GM19452 (cell line): ENCODE measurements at regions not wholly inside any gene's neighbourhood (a gene's known extent, or its start where the extent isn't known, plus 50 kb on each side); places are given as distances from the start of the nearest gene placed in this dataset.

ENCODE experiments used
- ATAC-seq: cut with Tn5 transposase; IDR thresholded peaks from one replicate; pipeline ENCODE4 v1.9.1; 2021; ENCODE audit not compliant: unreplicated experiment

DNA sequence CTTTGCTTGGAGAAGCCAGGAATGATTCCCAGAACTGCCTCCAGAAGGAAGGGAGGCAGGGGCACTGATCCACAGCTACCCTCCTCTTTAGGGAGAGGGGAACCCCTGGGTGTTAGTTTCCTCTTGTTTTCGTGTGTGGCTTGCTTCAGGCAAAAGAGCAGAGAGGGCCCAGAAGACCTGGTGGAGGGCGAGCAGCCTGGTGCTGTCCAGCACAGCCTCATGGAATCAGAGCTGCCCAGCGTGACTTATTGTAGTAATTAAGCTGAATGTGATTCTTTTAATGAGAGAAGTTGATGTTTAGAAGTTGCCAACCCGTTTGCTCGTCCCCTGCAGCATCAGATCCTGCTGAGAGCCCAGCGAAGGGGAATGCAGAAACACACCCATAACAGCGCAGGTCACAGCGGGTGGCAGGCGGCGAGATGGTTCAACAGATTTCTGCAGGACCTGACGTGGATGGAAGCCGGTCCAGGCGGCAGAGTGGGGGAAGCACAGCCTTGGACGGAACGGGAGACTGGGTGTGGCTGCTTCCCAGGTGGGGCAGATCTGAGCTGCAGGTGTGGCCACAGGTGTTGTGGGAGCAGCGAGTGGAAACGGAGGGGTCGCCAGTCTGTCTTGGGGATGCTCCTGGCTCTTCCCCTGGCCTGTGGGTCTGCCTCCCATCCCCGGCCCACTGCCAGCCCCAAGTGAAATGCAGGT is 53.7 kb upstream of the SHH start:
- no peak for ATAC-seq

DNA sequence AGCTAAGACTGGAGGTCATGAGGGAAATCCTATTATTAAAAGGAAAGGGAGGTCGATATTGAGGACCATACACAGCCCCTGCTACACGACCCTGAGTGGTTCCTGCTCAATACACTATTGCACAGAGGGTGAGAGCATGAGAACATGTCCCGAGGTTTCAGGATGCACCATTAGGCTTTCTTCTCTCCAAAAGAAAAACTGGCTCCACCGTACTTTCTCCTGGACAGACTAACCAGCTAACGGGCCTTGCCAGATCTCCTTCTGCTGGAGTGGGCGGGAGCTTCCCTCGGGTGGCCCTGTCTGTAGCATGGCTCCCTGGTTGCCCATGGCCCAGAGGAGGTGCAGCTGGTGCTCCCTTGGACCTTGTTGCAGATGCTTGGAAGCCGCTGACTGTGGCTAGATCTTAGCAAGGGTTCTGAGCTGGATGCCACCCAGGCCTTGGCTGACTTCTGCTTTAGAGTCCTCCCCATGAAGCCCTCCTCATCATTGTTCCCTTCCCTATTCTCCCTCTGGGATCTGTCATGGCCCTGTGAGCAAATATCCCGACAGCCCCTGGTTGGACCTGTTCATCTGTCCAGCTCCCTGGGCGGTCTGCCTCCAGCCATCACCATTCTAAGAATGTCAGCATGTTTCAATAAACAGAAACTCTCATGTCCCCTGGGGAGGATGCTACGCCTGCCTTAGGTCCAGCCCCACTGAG is 52.9 kb upstream of the SHH start:
- ATAC-seq: no peak

DNA sequence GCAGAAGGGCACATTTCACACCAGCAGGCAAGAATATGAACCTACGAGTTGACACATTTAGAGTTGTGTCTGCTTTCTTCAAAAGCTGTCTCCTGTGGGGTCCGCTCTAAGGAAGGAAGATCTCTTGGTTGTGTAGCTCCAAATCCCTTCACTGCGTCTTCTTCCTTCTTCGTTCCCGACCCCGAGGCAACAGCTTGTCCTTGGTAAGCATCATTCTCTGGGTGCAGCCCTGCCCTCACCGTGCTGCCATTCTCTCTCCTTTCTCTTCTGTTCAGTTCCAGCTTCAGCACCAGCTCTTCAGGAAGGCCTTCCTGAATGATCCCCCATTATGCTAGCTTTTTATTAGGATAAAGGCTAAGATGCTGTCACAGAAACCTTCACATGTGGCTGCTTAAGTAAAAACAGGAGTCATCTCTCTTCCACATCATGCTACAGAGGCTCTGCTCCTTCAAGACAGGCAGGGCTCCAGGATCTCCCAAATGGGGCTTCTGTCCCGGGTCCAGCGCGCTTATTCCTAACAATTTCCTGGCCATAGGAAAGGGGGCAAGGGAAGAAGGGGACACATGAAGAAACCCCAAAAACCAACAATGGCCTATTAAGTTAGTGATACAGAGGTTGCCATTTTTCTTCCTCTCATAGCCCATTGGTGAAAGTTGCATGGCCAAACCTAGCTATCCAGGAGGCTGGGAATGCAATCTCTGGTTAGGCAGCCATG is 52.2 kb upstream of the SHH start:
- no peak for ATAC-seq

DNA sequence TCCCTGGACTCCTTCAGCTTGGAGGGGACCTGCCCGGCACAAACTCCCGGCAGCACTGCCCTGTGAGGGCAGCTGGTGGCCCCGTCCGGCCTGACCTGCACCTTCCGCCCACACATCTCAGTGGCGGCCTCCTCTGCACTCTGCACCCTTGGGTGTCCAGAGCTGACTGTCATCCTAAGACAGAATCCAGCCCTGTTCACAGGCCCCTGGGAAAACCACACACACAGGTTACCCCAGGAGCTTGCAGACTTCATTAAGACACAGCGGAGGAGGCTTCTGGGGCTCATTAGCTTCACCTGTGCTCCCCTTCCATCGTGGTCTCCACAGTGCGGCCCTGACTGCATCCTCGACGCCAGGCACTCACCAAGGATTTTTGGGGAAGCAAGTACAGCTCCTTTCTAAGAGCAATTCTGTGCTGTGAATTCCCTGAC is 51.5 kb upstream of the SHH start:
- no peak for ATAC-seq

DNA sequence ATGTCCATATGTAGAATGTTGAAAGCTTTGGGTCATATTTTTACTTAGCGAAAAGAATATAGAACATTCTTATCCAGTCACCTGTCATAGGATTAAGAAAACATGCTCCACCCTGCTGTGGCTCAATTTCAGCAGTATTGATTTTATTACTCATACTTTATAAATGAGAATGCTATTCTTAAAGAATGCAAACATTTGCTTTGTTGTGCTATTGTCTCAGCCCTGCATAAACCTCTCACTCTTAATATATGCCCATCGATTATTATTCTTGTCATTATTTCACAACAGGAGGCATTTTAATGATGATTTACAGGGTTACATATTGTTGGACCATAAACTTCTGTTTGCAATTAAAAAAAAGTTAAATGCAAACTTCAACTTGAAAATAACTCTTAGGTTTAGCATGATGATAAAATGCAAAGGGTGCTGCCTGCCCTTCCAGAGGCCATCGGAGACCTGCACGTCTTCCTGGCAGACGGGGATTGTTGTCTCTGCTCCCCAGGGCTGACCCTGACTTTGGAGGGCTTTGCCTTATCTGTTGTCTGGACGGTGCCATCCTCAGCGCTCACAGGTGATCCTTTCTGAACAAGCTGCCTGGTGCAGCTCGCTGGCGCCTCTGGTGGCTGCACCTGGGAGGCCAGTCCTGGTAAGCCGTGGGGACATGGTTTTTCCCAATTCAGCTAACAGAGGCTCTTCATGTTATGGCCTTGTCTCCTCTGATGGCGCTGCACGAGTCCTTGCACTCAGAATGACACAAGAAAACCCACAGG is 50.0 kb upstream of the SHH start:
- no peak for ATAC-seq
